HG03280 (cell line): ENCODE measurements at regions not wholly inside any gene's neighbourhood (a gene's known extent, or its start where the extent isn't known, plus 50 kb on each side); places are given as distances from the start of the nearest gene placed in this dataset.

Experiments
- ATAC-seq: cut with Tn5 transposase; IDR thresholded peaks from one replicate; pipeline ENCODE4 v1.9.1; 2021; ENCODE audit warnings: mild to moderate bottlenecking, moderate library complexity; ENCODE audit not compliant: unreplicated experiment

DNA sequence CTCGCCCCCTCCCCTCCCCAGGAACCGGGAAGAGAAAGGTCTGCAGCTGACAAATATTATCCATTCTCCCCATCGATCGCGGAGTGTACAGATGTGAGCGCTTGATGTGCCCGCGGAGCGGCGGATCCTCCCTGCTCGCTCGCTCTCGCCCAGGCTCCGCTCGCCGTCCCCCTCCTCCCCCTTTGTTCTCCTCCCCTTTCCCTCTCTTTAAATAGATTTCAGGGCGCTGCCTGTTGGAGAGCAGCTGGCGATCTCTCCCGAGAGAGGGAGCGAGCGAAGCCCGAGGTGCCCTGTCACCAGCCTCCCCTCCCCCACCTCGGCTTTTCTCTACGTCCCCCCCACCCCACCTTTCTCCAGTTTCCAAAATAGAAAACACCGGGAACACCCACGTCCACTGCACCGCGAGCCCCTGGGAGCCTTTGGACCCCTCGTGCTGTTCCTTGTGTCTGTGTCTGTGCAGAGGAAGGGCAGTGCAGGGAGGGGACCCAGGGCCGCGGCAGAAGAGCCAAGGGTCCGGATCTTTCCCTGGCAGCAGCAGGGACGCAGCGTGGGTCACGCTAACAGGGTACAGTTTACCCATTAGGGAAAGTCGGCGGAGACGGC is 56.6 kb upstream of the BCOR start:
- no peak for ATAC-seq

- peak; percentile 49 for ATAC-seq
Observed at GRCh38 chrX:40153345-40154249, 55.8 kb upstream of the BCOR start.

- ATAC-seq, result no peak
Observed at GRCh38 chrX:40152741-40153344, 55.1 kb upstream of the BCOR start.

GRCh38 chrX:40152173-40152711 is 54.5 kb upstream of the BCOR start:
- ATAC-seq, result no peak

DNA sequence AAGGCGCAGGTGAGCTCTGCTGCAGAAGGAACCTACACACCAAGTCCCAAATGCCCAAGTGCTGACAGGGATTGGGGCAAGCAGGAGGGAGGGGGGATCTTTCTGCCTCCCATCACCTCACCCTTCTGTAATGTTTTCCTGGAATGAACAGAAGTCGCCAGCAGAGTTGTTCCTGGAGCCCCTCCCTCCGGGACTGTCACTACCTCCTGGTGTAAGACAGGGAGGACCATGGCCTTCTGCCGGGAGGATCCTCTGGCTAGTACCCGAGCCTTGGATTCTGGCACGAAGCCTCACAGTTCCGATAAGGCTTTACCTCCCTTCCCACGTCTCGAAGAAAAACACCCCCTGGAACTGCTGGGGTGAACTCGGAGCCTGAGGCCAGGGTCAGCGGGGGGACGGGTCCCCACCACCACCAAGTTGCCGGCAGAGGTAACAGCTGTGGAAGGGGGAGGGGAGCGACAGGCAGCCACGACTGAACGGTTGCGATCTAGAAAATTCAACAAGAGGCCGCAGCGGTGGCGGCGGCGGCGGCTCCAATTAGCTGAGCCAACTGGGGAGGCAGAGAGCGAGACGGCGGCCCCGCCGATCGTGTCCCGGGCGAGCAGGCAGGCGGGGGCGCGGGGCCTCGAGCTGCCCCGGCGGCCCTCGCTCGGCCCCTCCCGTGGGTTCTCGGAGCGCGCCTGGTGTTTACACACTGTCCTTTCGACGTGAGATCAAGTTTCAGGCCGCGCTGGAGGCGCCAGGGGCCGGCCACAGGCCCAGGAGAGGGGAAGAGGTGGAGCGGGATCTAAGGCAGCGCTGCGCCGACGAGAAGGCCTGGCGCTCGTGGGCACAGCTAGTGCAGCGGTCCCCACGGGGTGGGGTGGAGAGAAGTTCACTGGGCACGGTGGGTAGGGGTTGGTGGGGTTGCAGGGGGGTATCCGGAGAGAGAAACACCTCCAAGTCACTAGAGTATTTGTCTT is 53.7 kb upstream of the BCOR start:
- no peak for ATAC-seq

DNA sequence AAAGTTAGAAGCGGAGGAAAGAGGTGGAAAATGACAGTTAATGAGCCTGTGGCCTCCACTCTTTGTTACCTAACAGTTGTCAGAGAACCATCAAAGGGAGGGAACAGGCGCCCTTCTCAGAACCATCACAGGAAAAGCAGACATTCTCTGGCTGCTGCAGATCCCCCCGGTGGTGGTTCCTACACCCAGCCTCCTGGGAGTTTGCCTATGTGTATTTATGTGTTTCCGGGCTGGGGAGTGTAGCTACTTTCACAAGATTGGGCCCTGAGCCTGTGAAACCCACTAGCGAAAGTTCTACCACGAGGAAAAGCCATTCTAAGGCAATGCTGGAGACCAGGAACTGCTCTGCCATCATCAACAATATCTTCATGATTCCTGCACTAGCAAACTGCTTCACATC is 52.7 kb upstream of the BCOR start:
- ATAC-seq, result no peak

DNA sequence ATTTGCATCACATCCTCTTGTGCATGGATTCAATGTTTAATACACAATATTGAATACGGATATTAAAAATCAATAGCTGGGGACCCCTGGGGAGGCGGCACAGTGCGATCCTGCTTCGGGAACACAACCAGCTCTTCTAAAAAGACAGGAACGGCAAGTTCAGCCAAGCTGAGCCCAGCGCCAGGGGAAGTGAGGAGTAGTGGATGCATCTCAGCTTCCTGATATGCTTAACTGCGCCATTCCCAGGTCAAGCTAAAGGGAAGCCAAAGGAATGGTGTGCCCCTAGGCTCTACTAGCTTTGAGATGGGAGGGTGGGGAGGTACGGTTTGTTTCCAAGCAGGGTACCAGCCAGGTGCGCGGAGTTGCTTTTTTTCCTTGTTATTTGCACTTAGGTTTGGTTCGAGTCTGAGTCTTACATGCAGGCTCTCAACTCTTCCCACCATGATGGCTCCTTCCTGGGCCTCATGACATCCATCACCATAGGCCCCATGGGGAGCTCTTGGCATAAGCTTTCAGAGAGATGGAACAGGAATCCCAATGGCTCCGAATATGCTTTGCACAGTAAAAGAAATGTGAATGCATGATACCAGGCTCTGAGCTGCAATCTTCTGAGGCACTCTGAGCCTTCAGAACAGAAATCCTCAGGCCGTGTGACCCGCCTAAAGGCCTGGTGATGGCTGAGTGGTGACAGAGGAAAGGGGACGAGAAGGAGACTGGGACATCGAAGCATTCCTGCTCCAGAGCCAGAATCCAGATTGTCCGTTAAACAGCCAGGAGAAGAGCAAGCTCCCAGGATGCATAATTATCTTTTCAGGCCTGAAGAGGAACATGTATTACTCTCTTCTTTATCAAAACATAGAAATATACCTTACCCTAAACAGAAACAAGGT is 51.8 kb upstream of the BCOR start:
- ATAC-seq, result no peak

- no peak for ATAC-seq
Observed at GRCh38 chrX:40148385-40149285, 50.9 kb upstream of the BCOR start.

DNA sequence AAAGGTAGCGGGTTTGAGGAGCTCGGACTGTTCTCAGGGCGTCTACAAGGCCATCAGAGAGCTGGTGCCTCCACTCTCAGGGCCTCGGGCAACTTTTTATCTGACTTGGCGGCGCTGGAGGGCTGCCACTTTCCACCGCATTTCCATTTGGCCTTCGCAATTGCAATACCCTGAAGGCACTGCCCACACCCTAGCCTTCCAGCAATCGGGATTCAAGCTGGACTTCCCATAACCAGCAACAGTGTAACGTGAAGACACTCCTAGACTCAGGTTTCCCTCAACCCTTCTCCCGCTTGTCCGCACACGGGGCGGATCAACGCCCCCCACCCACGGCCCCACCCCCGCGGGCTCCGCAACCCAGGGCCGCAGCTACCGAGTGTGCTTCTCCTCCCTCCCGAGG is 50.2 kb upstream of the BCOR start:
- no peak for ATAC-seq
